IPS DF 6.9 (cell line): ENCODE measurements at regions not wholly inside any gene's neighbourhood (a gene's known extent, or its start where the extent isn't known, plus 50 kb on each side); places are given as distances from the start of the nearest gene placed in this dataset.

Experiments
- DNase-seq: peaks from one replicate; pipeline ENCODE4 v3.0.0-alpha.2; 2013; ENCODE audit warnings: low read depth, low spot score
- H3K27ac ChIP-seq: one replicate; pipeline ENCODE4 v1.5.1; 2013; ENCODE audit warnings: low read length, control low read depth
- H3K27me3 ChIP-seq: 2 replicates; pipeline ENCODE4 v1.6.1; 2013; ENCODE audit warnings: mild to moderate bottlenecking, low read length; ENCODE audit not compliant: control insufficient read depth, insufficient read depth
- H3K36me3 ChIP-seq: 2 replicates; pipeline ENCODE4 v1.6.1; 2013; ENCODE audit warnings: low read length; ENCODE audit not compliant: control insufficient read depth, insufficient read depth
- H3K4me1 ChIP-seq: 2 replicates; pipeline ENCODE4 v1.6.1; 2013; ENCODE audit warnings: low read length; ENCODE audit not compliant: control insufficient read depth, insufficient read depth
- H3K4me3 ChIP-seq: 2 replicates; pipeline ENCODE4 v1.5.1; 2013; ENCODE audit warnings: mild to moderate bottlenecking, low read length
- H3K9me3 ChIP-seq: 2 replicates; pipeline ENCODE4 v1.6.1; 2013; ENCODE audit warnings: low read length, inconsistent platforms; ENCODE audit not compliant: control insufficient read depth, insufficient read depth
- WGBS: extraction: QIAGEN DNeasy Blood & Tissue Kit; methylation state at CpG from one replicate; pipeline ENCODE4 v1.1.7; 2013; ENCODE audit warnings: mixed read lengths, missing lambda C conversion rate; ENCODE audit not compliant: insufficient read length, insufficient coverage; 5-methylcytosine and 5-hydroxymethylcytosine counted together

DNA sequence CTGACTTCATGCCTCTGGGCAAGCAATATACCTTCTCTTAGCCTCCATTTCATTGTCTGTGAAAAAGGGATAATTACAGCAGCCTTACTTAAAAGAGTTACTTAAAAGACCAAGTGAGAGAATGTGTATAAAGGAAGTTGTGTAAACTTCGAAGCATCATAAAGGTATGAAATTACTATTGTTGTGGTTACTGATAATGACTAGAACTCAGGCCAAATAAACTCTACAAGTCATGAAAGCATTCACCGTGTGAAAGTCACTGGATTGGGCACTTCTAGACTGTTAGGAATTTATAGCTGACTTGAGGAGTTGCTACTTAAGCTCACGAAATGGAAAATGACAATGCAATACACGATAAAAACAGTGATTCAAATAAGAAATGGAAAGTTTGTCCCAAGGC, 67.4 kb upstream of the HAAO start:
- H3K4me3 ChIP-seq = no peak overlapping the region
- H3K4me1 ChIP-seq = no peaks in the 10 kb centered on the region
- H3K36me3 ChIP-seq = no peaks in the 10 kb centered on the region
- no CpG with 5 or more reads among the region's 4 CpGs for WGBS
- H3K9me3 ChIP-seq = no peaks in the 10 kb centered on the region
- no peak for DNase-seq
- H3K27me3 ChIP-seq = no peaks in the 10 kb centered on the region
- no peak overlapping the region for H3K27ac ChIP-seq

DNA sequence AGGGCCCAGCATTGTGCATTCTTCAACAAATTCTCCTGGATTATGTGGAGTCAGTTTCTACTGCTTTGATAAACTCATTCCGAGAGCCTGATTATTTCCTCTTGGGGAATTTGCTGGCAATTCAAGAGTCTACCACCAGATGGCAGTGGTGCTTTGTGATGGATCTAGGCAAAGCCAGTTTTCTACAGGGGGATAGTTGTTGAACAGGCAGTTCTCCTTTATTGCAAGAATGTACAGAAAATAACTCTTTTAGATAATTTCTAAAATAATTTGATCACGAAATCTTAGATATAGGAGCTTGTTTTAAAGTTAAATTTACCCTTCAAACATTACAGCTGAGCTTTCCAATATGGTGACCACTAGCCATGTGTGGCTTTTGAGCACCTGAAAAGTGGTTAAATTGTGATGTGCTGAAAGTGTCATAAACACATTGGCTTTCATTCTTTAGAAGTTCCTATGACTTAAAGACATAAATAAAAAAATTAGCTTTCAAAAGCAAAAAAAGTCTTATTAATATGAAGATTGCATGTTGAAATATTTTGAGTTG, 66.7 kb upstream of the HAAO start:
- no peak overlapping the region for H3K4me3 ChIP-seq
- no peaks in the 10 kb centered on the region for H3K4me1 ChIP-seq
- H3K9me3 ChIP-seq = no peaks in the 10 kb centered on the region
- DNase-seq = peak; percentile 64
- WGBS = no CpG with 5 or more reads among the region's 2 CpGs
- H3K27me3 ChIP-seq = no peaks in the 10 kb centered on the region
- no peaks in the 10 kb centered on the region for H3K36me3 ChIP-seq
- H3K27ac ChIP-seq = no peak overlapping the region

DNA sequence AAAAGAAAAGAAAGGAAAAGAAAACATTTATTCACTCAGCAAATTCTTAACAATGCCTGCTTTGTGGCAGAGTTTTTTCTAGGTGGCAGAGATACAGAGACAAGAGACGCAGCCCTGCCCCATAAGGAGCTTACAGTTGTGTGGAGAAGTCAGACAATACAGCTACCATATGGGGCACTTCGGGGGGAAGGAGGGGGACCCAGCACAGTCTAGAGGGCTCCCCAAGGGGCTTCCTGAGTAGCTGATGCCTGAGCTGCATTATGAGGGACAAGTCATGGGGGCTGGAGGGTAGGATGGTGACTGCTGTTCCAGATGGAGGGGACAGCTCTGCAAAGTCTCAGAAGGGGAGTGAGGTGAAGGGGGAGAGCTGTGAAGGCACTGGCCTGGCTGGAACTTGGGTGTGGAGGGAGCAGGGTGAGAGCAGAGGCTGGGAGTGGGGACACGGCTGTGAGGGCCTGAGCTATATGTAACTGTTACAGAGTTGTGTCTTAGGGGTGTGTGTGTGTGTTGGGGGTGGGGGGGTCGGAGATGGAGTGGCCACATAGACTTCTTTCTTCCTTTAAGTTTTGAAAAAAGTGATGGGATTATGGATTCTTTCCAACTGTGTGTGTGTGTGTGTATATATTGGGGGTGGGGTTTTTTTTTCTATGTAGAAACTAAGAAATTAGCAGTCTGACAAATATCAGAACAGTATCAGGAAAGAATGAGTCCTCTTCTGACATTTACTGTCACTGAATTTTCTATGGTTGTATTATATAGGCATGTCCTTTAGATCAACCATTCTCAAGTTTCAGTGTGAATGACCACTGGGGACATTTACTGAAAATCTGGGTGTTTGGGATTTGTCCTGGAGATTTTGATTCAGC, 66.0 kb upstream of the HAAO start:
- WGBS = no CpG with 5 or more reads among the region's 4 CpGs
- Histone ChIP-seq H3K4me1 (peaks cover 3% of the 10 kb centered on the region; the same call in 1 of the 2 replicates), H3K27me3 (no peaks in the 10 kb centered on the region), H3K36me3 (no peaks in the 10 kb centered on the region), H3K9me3 (no peaks in the 10 kb centered on the region), H3K4me3 (no peak overlapping the region), H3K27ac (no peak overlapping the region)
- no peak for DNase-seq

DNA sequence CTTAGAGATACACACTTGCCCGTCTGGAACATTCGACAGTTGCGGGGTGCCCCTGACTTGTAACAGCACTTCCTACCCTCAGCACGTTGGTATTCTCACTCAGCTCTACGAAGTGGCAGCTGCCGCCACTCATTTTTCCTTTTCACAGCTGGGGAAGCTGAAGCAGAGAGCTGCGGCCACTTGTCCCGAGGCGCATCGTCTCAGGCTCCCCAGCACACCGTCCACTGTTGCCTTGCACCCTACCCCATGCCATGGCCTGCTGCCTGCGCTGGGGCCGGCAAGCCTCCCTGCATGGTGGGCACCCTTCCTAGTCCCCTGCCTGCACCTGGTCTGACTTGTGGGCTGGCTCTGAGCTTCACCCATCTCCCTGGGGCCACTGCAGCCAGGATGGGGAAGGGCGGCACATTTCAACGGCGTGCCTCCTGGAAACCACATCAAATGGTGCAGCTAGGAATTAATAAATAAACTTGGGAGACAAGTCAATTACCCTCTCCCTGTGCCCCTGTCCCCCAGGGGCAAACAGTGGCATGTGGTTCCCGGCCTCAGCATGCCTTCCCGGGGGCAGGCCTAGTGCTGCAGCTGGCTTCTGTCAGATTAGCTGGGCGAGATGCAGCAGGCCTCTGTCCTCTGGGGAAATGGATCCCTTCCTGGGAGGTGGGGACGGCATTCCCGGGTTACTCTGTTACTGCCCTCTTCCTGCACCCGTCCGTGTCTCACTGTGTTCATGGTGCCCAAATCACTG, 64.7 kb upstream of the HAAO start:
- H3K9me3 ChIP-seq = no peaks in the 10 kb centered on the region
- H3K4me3 ChIP-seq = no peak overlapping the region
- H3K27me3 ChIP-seq = no peaks in the 10 kb centered on the region
- no peaks in the 10 kb centered on the region for H3K36me3 ChIP-seq
- DNase-seq = no peak
- peaks cover 3% of the 10 kb centered on the region; the same call in 1 of the 2 replicates for H3K4me1 ChIP-seq
- WGBS = no CpG with 5 or more reads among the region's 23 CpGs
- no peak overlapping the region for H3K27ac ChIP-seq

DNA sequence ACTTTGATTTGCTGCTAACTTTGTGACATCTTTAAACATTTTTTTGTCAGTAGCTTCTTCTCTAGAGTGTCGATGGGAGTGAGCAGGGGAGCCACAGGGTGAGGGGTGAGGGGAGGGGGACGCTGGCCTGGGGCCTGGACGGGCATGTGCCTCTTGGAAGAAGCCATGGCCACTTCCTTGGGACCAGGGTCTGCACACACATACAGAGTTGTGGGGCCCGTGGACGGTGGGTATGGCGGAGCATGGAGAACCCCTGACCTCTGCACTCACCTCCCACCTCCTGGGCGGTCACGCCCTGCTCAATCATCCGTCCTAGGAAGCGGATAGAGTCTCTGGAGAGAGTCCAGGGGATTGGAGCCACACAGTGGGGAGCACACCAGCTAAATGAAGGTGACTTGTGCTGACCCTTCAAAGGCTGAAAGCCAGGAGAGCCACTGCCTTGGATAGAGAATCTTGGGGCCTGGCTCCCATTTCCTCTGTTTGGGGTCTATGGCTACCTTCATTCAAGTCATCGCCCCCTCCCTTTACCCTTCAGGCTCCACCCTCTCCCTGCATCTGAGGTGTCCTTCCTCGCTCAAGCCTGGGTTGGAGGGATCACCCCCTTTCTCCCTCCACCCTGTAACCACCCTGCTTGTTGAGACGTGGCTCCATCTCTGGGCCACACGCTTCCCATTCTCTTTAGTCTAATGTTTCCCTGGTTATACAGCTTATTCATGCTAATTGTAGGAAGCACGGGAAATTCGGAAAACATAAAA, 63.9 kb upstream of the HAAO start:
- Histone ChIP-seq H3K9me3 (no peaks in the 10 kb centered on the region), H3K27ac (no peak overlapping the region), H3K36me3 (no peaks in the 10 kb centered on the region), H3K27me3 (no peaks in the 10 kb centered on the region), H3K4me3 (no peak overlapping the region), H3K4me1 (peaks cover 3% of the 10 kb centered on the region; the same call in 1 of the 2 replicates)
- DNase-seq = no peak
- WGBS = no CpG with 5 or more reads among the region's 16 CpGs

DNA sequence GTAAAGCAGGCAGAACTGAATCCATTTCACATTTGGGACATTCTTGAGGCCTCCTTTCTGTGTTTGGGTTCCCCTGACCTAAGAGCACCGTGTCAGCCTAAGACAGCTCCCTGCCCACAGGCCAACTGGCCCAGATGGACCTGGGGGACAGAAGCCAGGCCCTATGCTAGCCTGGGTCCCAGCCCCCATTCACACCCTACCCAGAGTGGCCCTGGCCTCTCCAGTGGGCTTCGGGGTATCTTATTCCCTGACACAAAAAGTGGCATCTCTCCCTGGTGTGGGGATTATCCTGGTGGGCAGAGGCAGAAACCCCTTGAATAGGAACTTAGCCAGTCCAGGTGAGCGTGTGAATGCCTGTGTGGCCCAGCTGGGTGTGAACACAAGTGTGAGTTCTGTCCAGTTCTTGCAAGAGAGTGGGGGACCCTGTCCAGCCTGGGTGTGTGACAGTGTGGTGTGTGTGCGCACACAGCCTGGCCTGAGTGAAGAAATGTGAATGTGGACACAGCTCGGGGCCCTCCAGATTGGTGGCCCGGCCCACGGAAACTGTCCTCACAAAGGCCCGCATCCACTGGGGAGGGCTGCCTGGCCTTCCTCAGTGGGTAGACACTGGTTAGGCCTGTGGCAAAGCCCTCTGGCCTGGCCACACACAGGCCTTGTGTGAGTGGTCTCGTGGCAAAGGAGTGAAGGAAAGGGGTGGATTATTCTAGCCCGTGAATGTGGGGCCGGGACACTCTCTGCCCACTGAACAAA, 63.0 kb upstream of the HAAO start:
- no peak for DNase-seq
- Histone ChIP-seq H3K36me3 (no peaks in the 10 kb centered on the region), H3K9me3 (no peaks in the 10 kb centered on the region), H3K4me1 (peaks cover 3% of the 10 kb centered on the region; the same call in 1 of the 2 replicates), H3K4me3 (no peak overlapping the region), H3K27ac (no peak overlapping the region), H3K27me3 (no peaks in the 10 kb centered on the region)
- no CpG with 5 or more reads among the region's 11 CpGs for WGBS

DNA sequence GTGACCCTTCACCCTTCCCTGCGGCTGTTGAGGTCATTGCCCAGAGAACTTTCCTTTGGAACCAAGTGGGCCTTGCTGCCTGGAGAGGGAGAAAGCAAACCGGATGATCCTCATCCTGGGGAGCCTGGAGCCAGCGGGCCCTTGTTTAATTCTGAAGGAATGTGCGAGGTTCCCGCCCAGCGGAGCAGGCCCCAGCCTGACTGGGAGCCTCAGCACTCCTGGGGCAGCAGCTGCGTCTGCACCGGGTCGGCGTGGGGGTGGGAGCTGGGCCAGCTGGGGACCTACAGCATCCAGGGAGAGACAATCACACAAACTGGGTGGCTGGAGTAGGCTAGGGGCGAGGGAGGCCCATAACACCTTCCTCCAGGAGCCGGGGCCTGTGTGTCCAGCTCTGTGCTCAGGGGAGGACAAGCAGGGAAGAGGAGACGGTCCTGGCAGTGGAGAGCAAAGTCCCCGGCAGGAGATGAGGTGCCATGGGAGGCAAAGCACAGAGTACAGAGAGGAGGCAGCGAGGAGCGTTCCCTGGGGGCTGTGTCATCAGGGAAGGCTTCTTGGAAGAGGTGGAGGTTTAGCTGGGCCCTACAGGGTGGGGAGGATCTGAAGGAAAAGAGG, 61.9 kb upstream of the HAAO start:
- no peaks in the 10 kb centered on the region for H3K9me3 ChIP-seq
- WGBS = no CpG with 5 or more reads among the region's 16 CpGs
- no peaks in the 10 kb centered on the region for H3K27me3 ChIP-seq
- no peak for DNase-seq
- no peak overlapping the region for H3K4me3 ChIP-seq
- no peaks in the 10 kb centered on the region for H3K36me3 ChIP-seq
- peaks cover 3% of the 10 kb centered on the region; the same call in 1 of the 2 replicates for H3K4me1 ChIP-seq
- H3K27ac ChIP-seq = no peak overlapping the region

DNA sequence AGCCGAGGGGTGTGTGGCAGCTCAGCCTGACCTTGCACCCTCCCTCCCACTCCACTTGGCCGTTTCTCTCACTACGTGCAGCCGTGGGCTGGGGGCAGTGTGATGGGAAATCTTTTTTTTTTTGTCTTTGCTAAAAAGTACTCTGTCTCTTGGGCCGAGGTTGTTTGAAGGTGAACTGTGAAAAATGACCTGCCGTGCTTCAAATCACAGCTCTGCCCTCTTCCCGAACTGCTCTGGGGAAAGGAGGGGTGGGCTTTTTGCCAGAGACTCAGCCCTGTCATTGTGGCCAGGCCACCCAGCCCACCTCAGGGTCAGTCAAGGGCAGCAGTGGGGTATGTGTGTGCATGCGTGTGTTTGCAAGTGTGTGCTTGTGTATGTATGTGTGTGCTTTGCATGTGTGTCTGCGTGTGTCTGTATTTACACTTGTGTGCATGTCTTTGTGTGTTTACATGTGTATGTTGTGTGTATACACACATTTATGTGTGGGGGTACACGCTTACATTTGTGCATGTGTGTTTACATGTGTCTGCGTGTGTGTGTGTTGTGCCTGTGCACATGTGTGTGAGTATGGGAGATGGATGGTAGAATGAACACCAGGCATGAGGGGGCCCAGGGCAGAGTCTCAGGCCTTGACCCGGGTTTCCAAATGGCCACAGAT, 61.3 kb upstream of the HAAO start:
- Histone ChIP-seq H3K9me3 (no peaks in the 10 kb centered on the region), H3K27ac (no peak overlapping the region), H3K36me3 (no peaks in the 10 kb centered on the region), H3K27me3 (no peaks in the 10 kb centered on the region), H3K4me3 (no peak overlapping the region), H3K4me1 (peaks cover 3% of the 10 kb centered on the region; the same call in 1 of the 2 replicates)
- WGBS = no CpG with 5 or more reads among the region's 12 CpGs
- no peak for DNase-seq

DNA sequence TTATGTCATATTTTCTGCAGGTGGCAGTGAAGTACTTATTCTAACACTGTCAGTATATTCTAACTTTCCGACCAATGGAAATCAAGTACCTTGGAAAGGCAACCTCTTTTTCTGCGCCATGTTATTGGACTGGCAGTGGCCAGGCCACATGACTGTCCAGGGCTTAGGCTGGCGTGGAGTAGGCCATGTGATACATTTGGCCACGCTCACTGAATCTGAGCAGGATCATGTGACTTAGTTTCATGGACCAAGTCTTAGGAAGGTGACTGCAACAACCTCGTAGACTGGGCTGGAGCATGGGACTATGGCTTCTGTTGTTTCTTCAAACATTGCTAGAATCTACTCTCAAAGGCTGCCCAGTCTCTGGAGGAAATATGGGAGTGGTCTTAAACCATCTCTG, 60.4 kb upstream of the HAAO start:
- no CpG with 5 or more reads among the region's 5 CpGs for WGBS
- Histone ChIP-seq H3K36me3 (no peaks in the 10 kb centered on the region), H3K4me3 (no peak overlapping the region), H3K27me3 (no peaks in the 10 kb centered on the region), H3K4me1 (peaks cover 3% of the 10 kb centered on the region; the same call in 1 of the 2 replicates), H3K9me3 (no peaks in the 10 kb centered on the region), H3K27ac (no peak overlapping the region)
- DNase-seq = no peak
